Endothelial cell of umbilical vein (primary cell): ENCODE measurements at regions not wholly inside any gene's neighbourhood (a gene's known extent, or its start where the extent isn't known, plus 50 kb on each side); places are given as distances from the start of the nearest gene placed in this dataset.

Experiments used
- BruUV-seq: library from RNA; stranded (reverse); fragments of 400-500 nt; replicated peaks from 2 replicates; lab custom pipeline; 2021; lab: Mats Ljungman, UMichigan
- CTCF ChIA-PET: fragments of 300-600, 350-600 bp; sonication (Branson Sonifier 250); formaldehyde crosslinking; loops from one replicate; lab custom pipeline; 2021; ENCODE audit warnings: antibody characterized with exemption, inconsistent platforms; lab: Charles Lee
- POLR2A ChIA-PET: fragments of 300-600, 350-600 bp; sonication (Branson Sonifier 250); formaldehyde crosslinking; loops from one replicate; lab custom pipeline; 2021; ENCODE audit warnings: antibody characterized with exemption, inconsistent platforms; lab: Charles Lee
- DNase-seq: peaks from one replicate; pipeline ENCODE4 v3.0.0-alpha.2; 2011; ENCODE audit warnings: low read depth, low spot score
- FAIRE-seq: peaks from 2 replicates; lab custom pipeline; 2011; peaks lifted over from hg19 to GRCh38; lab: Jason Lieb, UNC
- H2AFZ ChIP-seq: 2 replicates; pipeline ENCODE4 v1.6.0; 2012; ENCODE audit warnings: low read depth, low read length, control low read depth, inconsistent platforms
- H3K27ac ChIP-seq: 2 replicates; pipeline ENCODE4 v1.5.1; 2011; ENCODE audit warnings: low read depth, mild to moderate bottlenecking, control low read depth, low read length, moderate library complexity; ENCODE audit not compliant: insufficient read depth
- H3K27me3 ChIP-seq, 2 experiments: 2 replicates each; pipeline versions ENCODE4 v1.6.0 to v1.6.1; 2011; ENCODE audit warnings: low read length in 2 of 2, mixed read lengths in 1 of 2; ENCODE audit not compliant: control insufficient read depth in 2 of 2, insufficient read depth in 2 of 2
- H3K36me3 ChIP-seq, 2 experiments: 2 replicates in 1 of 2; 3 replicates in 1 of 2; pipeline ENCODE4 v1.5.1; 2011; ENCODE audit warnings: low read length in 2 of 2, mild to moderate bottlenecking in 1 of 2, moderate library complexity in 1 of 2; ENCODE audit not compliant: control insufficient read depth in 2 of 2, insufficient read depth in 2 of 2; ENCODE audit errors: extremely low read depth in 1 of 2
- H3K4me1 ChIP-seq: 3 replicates; pipeline ENCODE4 v1.5.1; 2011; ENCODE audit warnings: mild to moderate bottlenecking, low read length; ENCODE audit not compliant: control insufficient read depth, insufficient read depth; ENCODE audit errors: extremely low read depth
- H3K4me2 ChIP-seq: 2 replicates; pipeline ENCODE4 v1.6.1; 2011; ENCODE audit warnings: low read length, control low read depth, mixed read lengths; ENCODE audit not compliant: insufficient read depth
- H3K4me3 ChIP-seq, 3 experiments: fragments of 200-600 bp in 1 of 3; sonication (generic), shearing (Covaris generic) in 1 of 3; replicated peaks in 1 of 3; 2 replicates each; pipeline ENCODE4 v1.5.1; 2011 to 2016; ENCODE audit warnings: control low read depth in 3 of 3, low read length in 3 of 3, mild to moderate bottlenecking in 2 of 3, inconsistent platforms in 1 of 3, low read depth in 1 of 3, moderate library complexity in 1 of 3; ENCODE audit not compliant: insufficient read depth in 1 of 3
- H3K79me2 ChIP-seq: 2 replicates; pipeline ENCODE4 v1.6.0; 2012; ENCODE audit warnings: low read length, inconsistent platforms; ENCODE audit not compliant: control insufficient read depth, insufficient read depth
- H3K9ac ChIP-seq: replicated peaks from 2 replicates; pipeline ENCODE3; 2011; ENCODE audit warnings: low read length, control low read depth; ENCODE audit not compliant: insufficient read depth; ENCODE audit errors: extremely low read depth
- H3K9me1 ChIP-seq: replicated peaks from 3 replicates; pipeline ENCODE4 v1.6.0; 2011; ENCODE audit warnings: mild to moderate bottlenecking, low read length; ENCODE audit not compliant: control insufficient read depth, insufficient read depth; ENCODE audit errors: extremely low read depth
- H3K9me3 ChIP-seq: replicated peaks from 2 replicates; pipeline ENCODE4 v1.5.1; 2012; ENCODE audit warnings: low read length, inconsistent platforms; ENCODE audit not compliant: control insufficient read depth, insufficient read depth
- H4K20me1 ChIP-seq: replicated peaks from 2 replicates; pipeline ENCODE3; 2011; ENCODE audit warnings: mild to moderate bottlenecking, low read length; ENCODE audit not compliant: control insufficient read depth, insufficient read depth; ENCODE audit errors: extremely low read depth
- EZH2 ChIP-seq: IDR thresholded peaks from 2 replicates; pipeline ENCODE4 v1.6.1; 2012; ENCODE audit warnings: borderline replicate concordance, low read depth, mild to moderate bottlenecking, moderate library complexity, low read length, inconsistent platforms; ENCODE audit not compliant: severe bottlenecking
- FOS ChIP-seq: IDR thresholded peaks from 2 replicates; pipeline ENCODE4 v1.6.1; 2011; ENCODE audit warnings: mild to moderate bottlenecking, low read length, moderate library complexity, borderline replicate concordance; ENCODE audit not compliant: insufficient read depth
- GATA2 ChIP-seq: IDR thresholded peaks from 2 replicates; pipeline ENCODE4 v1.7.0; 2011; ENCODE audit warnings: low read depth, mild to moderate bottlenecking, moderate library complexity, mixed read lengths, low read length; ENCODE audit not compliant: insufficient read length, insufficient read depth
- JUN ChIP-seq: IDR thresholded peaks from 2 replicates; pipeline ENCODE4 v1.6.1; 2011; ENCODE audit warnings: borderline replicate concordance, low read depth; ENCODE audit not compliant: insufficient read length, insufficient read depth
- MAX ChIP-seq: IDR thresholded peaks from 2 replicates; pipeline ENCODE4 v1.6.1; 2011; ENCODE audit not compliant: insufficient read depth, insufficient read length
- MYC ChIP-seq: IDR thresholded peaks from one replicate; pipeline ENCODE4 v1.6.1; 2011; ENCODE audit warnings: mild to moderate bottlenecking, low read depth, low read length
- POLR2A ChIP-seq: IDR thresholded peaks from 2 replicates; pipeline ENCODE4 v1.6.1; 2012; ENCODE audit warnings: low read depth, mild to moderate bottlenecking, control low read depth, low read length
- POLR2AphosphoS5 ChIP-seq: IDR thresholded peaks from 2 replicates; pipeline ENCODE4 v1.6.1; 2012; ENCODE audit warnings: low read depth, mild to moderate bottlenecking, control low read depth, low read length, moderate library complexity; ENCODE audit not compliant: insufficient read depth
- dilution Hi-C: fragments of 300-500 bp; cut with MboI; formaldehyde crosslinking; loops from one replicate; pipeline ENCODE4 v1.15.0; 2019; ENCODE audit warnings: low sequenced_read_pairs; ENCODE audit not compliant: extremely low pct_ligation_motif_present
- intact Hi-C: fragments of 100-400 bp; cut with micrococcal nuclease; formaldehyde crosslinking; loops from one replicate; pipeline ENCODE4 v1.10.0; 2022
- TF ChIP-seq, protein P1 (sequence below), 2 donors: IDR thresholded peaks; 1 replicate in 1 of 2; 2 replicates in 1 of 2; pipeline ENCODE4 v1.5.1; 2011; ENCODE audit warnings: low read length in 2 of 2, mild to moderate bottlenecking in 2 of 2, moderate library complexity in 2 of 2, control low read depth in 1 of 2, inconsistent platforms in 1 of 2, low read depth in 1 of 2; ENCODE audit not compliant: insufficient read depth in 1 of 2; ENCODE audit errors: extremely low read depth in 1 of 2

GRCh38 chr2:181242262-181242661, 214.9 kb upstream of the ITGA4 start:
- CTCF ChIA-PET = no interaction called here
- no peak overlapping the region for H3K9ac ChIP-seq
- FAIRE-seq (no peak), DNase-seq (no peak)
- BruUV-seq = no TSS peak
- H3K4me1 ChIP-seq = no peaks in the 10 kb centered on the region
- intact Hi-C loops = no loop called here
- no peaks in the 10 kb centered on the region for H3K9me1 ChIP-seq
- H3K4me3 ChIP-seq = no peak overlapping the region
- no peak overlapping the region for H3K27ac ChIP-seq
- no peak overlapping the region for H3K4me2 ChIP-seq
- TF ChIP-seq, protein P1, sequence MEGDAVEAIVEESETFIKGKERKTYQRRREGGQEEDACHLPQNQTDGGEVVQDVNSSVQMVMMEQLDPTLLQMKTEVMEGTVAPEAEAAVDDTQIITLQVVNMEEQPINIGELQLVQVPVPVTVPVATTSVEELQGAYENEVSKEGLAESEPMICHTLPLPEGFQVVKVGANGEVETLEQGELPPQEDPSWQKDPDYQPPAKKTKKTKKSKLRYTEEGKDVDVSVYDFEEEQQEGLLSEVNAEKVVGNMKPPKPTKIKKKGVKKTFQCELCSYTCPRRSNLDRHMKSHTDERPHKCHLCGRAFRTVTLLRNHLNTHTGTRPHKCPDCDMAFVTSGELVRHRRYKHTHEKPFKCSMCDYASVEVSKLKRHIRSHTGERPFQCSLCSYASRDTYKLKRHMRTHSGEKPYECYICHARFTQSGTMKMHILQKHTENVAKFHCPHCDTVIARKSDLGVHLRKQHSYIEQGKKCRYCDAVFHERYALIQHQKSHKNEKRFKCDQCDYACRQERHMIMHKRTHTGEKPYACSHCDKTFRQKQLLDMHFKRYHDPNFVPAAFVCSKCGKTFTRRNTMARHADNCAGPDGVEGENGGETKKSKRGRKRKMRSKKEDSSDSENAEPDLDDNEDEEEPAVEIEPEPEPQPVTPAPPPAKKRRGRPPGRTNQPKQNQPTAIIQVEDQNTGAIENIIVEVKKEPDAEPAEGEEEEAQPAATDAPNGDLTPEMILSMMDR (IDR thresholded peaks at IDR 0.05; ENCODE audit: extremely low read depth in 1 of 2, insufficient read depth in 1 of 2, low read depth in 1 of 2, low read length in 2 of 2) = no peak
- TF ChIP-seq POLR2A (no peak), GATA2 (no peak), POLR2AphosphoS5 (no peak), FOS (no peak), JUN (no peak), MYC (no peak), MAX (no peak), EZH2 (no peak)
- H3K27me3 ChIP-seq = no peaks in the 10 kb centered on the region
- dilution Hi-C loops = no loop called here
- no peaks in the 10 kb centered on the region for H3K36me3 ChIP-seq
- no peak overlapping the region for H2AFZ ChIP-seq
- H3K9me3 ChIP-seq = no peaks in the 10 kb centered on the region
- POLR2A ChIA-PET = no interaction called here
- no peaks in the 10 kb centered on the region for H4K20me1 ChIP-seq
- H3K79me2 ChIP-seq = no peaks in the 10 kb centered on the region
